ENCODE measurements at regions not wholly inside any gene's neighbourhood (a gene's known extent, or its start where the extent isn't known, plus 50 kb on each side); places are given as distances from the start of the nearest gene placed in this dataset.
"Not testable (repeated sequence)": the region's sequence is repeated elsewhere in the genome, so short reads cannot be mapped to it uniquely, and the experiment has no call there.

- TF ChIP-seq, protein P1, sequence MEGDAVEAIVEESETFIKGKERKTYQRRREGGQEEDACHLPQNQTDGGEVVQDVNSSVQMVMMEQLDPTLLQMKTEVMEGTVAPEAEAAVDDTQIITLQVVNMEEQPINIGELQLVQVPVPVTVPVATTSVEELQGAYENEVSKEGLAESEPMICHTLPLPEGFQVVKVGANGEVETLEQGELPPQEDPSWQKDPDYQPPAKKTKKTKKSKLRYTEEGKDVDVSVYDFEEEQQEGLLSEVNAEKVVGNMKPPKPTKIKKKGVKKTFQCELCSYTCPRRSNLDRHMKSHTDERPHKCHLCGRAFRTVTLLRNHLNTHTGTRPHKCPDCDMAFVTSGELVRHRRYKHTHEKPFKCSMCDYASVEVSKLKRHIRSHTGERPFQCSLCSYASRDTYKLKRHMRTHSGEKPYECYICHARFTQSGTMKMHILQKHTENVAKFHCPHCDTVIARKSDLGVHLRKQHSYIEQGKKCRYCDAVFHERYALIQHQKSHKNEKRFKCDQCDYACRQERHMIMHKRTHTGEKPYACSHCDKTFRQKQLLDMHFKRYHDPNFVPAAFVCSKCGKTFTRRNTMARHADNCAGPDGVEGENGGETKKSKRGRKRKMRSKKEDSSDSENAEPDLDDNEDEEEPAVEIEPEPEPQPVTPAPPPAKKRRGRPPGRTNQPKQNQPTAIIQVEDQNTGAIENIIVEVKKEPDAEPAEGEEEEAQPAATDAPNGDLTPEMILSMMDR (IDR thresholded peaks at IDR 0.05; ENCODE audit: low read depth, low read length): not testable (repeated sequence)
- not testable (repeated sequence) for TF ChIP-seq EZH2phosphoT487 (IDR thresholded peaks at IDR 0.05; ENCODE audit: low read depth)
Measured at GRCh38 chr3:125775606-125776294, 180.5 kb upstream of the OSBPL11 start.
